Left lung (tissue), 4 donors: ENCODE measurements at regions not wholly inside any gene's neighbourhood (a gene's known extent, or its start where the extent isn't known, plus 50 kb on each side); places are given as distances from the start of the nearest gene placed in this dataset.

Experiments
- ATAC-seq: fragments of 200-7000 bp; cut with Tn5 transposase; one replicate; pipeline ENCODE4 v1.9.1; 2020; ENCODE audit warnings: moderate library complexity
- DNase-seq, 4 donors: peaks; one replicate each; pipeline ENCODE4 v3.0.0-alpha.2; 2013 to 2020
- H3K27ac ChIP-seq, 2 donors: fragments of 200-600 bp; sonication (generic) in 1 of 2; one replicate each; pipeline versions ENCODE4 v1.5.0 to v1.8.0; 2020 to 2021
- H3K27me3 ChIP-seq, 2 donors: fragments of 200-600 bp; sonication (generic) in 1 of 2; one replicate each; pipeline versions ENCODE4 v1.5.0 to v1.8.0; 2020 to 2021
- H3K36me3 ChIP-seq, 2 donors: fragments of 200-600 bp; sonication (generic) in 1 of 2; one replicate each; pipeline versions ENCODE4 v1.5.0 to v1.8.0; 2020 to 2021
- H3K4me1 ChIP-seq, 2 donors: fragments of 200-600 bp; one replicate each; pipeline ENCODE4 v1.8.0; 2021
- H3K4me3 ChIP-seq, 2 donors: fragments of 200-600 bp; sonication (generic) in 1 of 2; one replicate each; pipeline versions ENCODE4 v1.5.0 to v1.8.0; 2020 to 2021; ENCODE audit warnings: mild to moderate bottlenecking in 1 of 2
- H3K9me3 ChIP-seq, 2 donors: fragments of 200-600 bp; sonication (generic) in 1 of 2; one replicate each; pipeline versions ENCODE4 v1.5.0 to v1.8.0; 2020 to 2021
- intact Hi-C, 2 donors: fragments of 100-400 bp; cut with DNase I; formaldehyde crosslinking; loops; one replicate each; pipeline versions ENCODE4 v1.11.2 to v1.14.2; 2022
- TF ChIP-seq, protein P1 (sequence below), 2 donors: fragments of 200-600 bp; sonication (generic) in 1 of 2; IDR thresholded peaks; one replicate each; pipeline versions ENCODE4 v1.5.0 to v1.8.0; 2021; ENCODE audit warnings: antibody characterized with exemption in 2 of 2
- donor health status: DM: no; HTN: yes; CAD: no.
- donor health status: DM: no; HTN: no; CAD: no.

GRCh38 chr3:182005701-182006100 lies 294.0 kb downstream of the SOX2 start:
- TF ChIP-seq, protein P1, sequence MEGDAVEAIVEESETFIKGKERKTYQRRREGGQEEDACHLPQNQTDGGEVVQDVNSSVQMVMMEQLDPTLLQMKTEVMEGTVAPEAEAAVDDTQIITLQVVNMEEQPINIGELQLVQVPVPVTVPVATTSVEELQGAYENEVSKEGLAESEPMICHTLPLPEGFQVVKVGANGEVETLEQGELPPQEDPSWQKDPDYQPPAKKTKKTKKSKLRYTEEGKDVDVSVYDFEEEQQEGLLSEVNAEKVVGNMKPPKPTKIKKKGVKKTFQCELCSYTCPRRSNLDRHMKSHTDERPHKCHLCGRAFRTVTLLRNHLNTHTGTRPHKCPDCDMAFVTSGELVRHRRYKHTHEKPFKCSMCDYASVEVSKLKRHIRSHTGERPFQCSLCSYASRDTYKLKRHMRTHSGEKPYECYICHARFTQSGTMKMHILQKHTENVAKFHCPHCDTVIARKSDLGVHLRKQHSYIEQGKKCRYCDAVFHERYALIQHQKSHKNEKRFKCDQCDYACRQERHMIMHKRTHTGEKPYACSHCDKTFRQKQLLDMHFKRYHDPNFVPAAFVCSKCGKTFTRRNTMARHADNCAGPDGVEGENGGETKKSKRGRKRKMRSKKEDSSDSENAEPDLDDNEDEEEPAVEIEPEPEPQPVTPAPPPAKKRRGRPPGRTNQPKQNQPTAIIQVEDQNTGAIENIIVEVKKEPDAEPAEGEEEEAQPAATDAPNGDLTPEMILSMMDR (IDR thresholded peaks at IDR 0.05), result no peak
- DNase-seq (peak in 1 of 4 donors; percentile 11), ATAC-seq (no peak)
- Histone ChIP-seq H3K27me3 (no peaks in the 10 kb centered on the region), H3K27ac (no peak overlapping the region), H3K4me3 (no peak overlapping the region), H3K4me1 (no peaks in the 10 kb centered on the region), H3K36me3 (no peaks in the 10 kb centered on the region), H3K9me3 (no peaks in the 10 kb centered on the region)
- intact Hi-C loops, result no loop called here

- TF ChIP-seq, protein P1 (IDR thresholded peaks at IDR 0.05), result no peak
- ATAC-seq (no peak), DNase-seq (no peak)
- Histone ChIP-seq H3K4me3 (no peak overlapping the region), H3K4me1 (no peaks in the 10 kb centered on the region), H3K36me3 (no peaks in the 10 kb centered on the region), H3K27ac (no peak overlapping the region), H3K9me3 (no peaks in the 10 kb centered on the region), H3K27me3 (no peaks in the 10 kb centered on the region)
- intact Hi-C loops, result no loop called here
Observed at GRCh38 chr3:182006431-182006830, 294.7 kb downstream of the SOX2 start.

DNA sequence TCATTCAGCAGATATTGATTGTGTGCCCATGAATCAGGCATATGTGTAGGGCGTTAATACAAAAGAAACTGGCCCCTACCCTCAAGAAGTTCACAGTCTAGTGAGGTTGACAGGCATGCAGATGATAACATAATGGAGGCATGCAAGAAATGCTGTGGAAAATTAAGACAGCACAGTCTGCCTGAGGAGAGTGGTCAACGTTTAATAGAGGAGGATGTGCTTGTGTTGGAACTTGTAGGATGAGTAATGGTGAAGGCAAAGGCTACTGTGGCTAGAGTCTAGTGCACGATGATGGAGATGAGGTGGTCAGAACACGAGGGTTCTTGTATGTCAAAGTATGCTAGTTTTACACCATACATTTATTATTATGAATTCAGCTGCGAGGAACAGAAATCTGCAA lies 295.7 kb downstream of the SOX2 start:
- Histone ChIP-seq H3K4me1 (no peaks in the 10 kb centered on the region), H3K27ac (no peak overlapping the region), H3K27me3 (no peaks in the 10 kb centered on the region), H3K9me3 (no peaks in the 10 kb centered on the region), H3K36me3 (no peaks in the 10 kb centered on the region), H3K4me3 (no peak overlapping the region)
- intact Hi-C loops, result no loop called here
- no peak for DNase-seq
- no peak for ATAC-seq
- TF ChIP-seq, protein P1 (IDR thresholded peaks at IDR 0.05), result no peak

DNA sequence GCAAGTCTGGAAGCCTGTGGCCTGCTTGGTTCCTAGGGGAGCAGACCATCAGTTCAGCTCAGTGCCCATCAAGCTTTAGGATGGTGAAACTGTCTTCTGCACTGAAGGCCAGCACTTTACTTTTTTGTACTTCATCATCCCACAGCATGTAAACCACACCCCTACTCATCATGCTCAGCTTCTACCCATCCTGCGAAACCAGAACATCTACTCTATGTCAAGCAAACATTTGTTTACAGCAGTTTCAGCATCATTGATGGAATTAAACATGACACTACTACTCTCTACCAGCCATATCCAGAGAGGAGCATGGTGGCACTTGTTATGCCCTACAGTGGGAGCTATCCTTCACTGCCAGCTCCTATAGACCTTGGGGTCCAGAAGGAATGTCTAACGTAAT lies 306.6 kb downstream of the SOX2 start:
- Histone ChIP-seq H3K36me3 (no peaks in the 10 kb centered on the region), H3K9me3 (no peaks in the 10 kb centered on the region), H3K27me3 (no peaks in the 10 kb centered on the region), H3K4me1 (no peaks in the 10 kb centered on the region), H3K27ac (no peak overlapping the region), H3K4me3 (no peak overlapping the region)
- DNase-seq (no peak), ATAC-seq (no peak)
- intact Hi-C loops, result no loop called here
- TF ChIP-seq, protein P1 (IDR thresholded peaks at IDR 0.05), result no peak

- Histone ChIP-seq H3K27ac (no peak overlapping the region), H3K36me3 (no peaks in the 10 kb centered on the region), H3K27me3 (no peaks in the 10 kb centered on the region), H3K4me1 (no peaks in the 10 kb centered on the region), H3K4me3 (no peak overlapping the region), H3K9me3 (no peaks in the 10 kb centered on the region)
- intact Hi-C loops, result no loop called here
- ATAC-seq, result no peak
- TF ChIP-seq, protein P1 (IDR thresholded peaks at IDR 0.05), result no peak
- DNase-seq, result no peak
Observed at GRCh38 chr3:182019926-182020325, 308.2 kb downstream of the SOX2 start.
